ENCODE measurements at regions not wholly inside any gene's neighbourhood (a gene's known extent, or its start where the extent isn't known, plus 50 kb on each side); places are given as distances from the start of the nearest gene placed in this dataset.
"Not testable (repeated sequence)": the region's sequence is repeated elsewhere in the genome, so short reads cannot be mapped to it uniquely, and the experiment has no call there.

- no peak for DNase-seq
- no peak overlapping the region for H3K4me3 Mint-ChIP-seq
- no peak for ATAC-seq
- intact Hi-C loops (cut with micrococcal nuclease) = loop anchor here (10.0 kb wide), 1 partner anchor 90 kb away; no protein-coding TSS in a partner anchor
- H3K4me1 Mint-ChIP-seq (ENCODE audit: low read depth) = peaks cover 12% of the 10 kb centered on the region
- H3K36me3 Mint-ChIP-seq (ENCODE audit: low read depth) = no peaks in the 10 kb centered on the region
- ChIA-PET POLR2A (no interaction called here), CTCF (interaction anchor here (0.6 to 1.5 kb wide), 6 partner anchors 17 to 94 kb away, joined by 3 to 6 read pairs (median 4); no protein-coding TSS in a partner anchor)
- peaks cover 28% of the 10 kb centered on the region for H3K27me3 Mint-ChIP-seq
- no peaks in the 10 kb centered on the region for H3K9me3 Mint-ChIP-seq
- no peak for TF ChIP-seq CTCF (IDR thresholded peaks at IDR 0.05)
- H3K27ac Mint-ChIP-seq = no peak overlapping the region
These were observed 274.9 kb downstream of the RRAGC start for GRCh38 chr1:38584448-38585355.

GRCh38 chr1:38583287-38583686 is 276.3 kb downstream of the RRAGC start:
- H3K36me3 Mint-ChIP-seq (ENCODE audit: low read depth); H3K27ac Mint-ChIP-seq; DNase-seq; H3K4me3 Mint-ChIP-seq; H3K9me3 Mint-ChIP-seq; POLR2A ChIA-PET; ATAC-seq: not testable (repeated sequence)
- CTCF ChIA-PET = interaction anchor here (1.5 kb wide), 1 partner anchor 93 kb away, joined by 5 read pairs; no protein-coding TSS in a partner anchor
- Mint-ChIP-seq H3K4me1 (ENCODE audit: low read depth) (peaks cover 13% of the 10 kb centered on the region), H3K27me3 (peaks cover 39% of the 10 kb centered on the region)
- intact Hi-C loops (cut with micrococcal nuclease) = loop anchor here (10.0 kb wide), 1 partner anchor 88 kb away; no protein-coding TSS in a partner anchor

GRCh38 chr1:38581396-38581795 is 278.2 kb downstream of the RRAGC start:
- Mint-ChIP-seq H3K27ac (no peak overlapping the region), H3K27me3 (peaks cover 43% of the 10 kb centered on the region), H3K36me3 (ENCODE audit: low read depth) (no peaks in the 10 kb centered on the region), H3K4me3 (no peak overlapping the region), H3K9me3 (no peaks in the 10 kb centered on the region), H3K4me1 (ENCODE audit: low read depth) (peaks cover 14% of the 10 kb centered on the region)
- POLR2A ChIA-PET = no interaction called here
- DNase-seq = no peak
- no peak for TF ChIP-seq CTCF (IDR thresholded peaks at IDR 0.05)
- CTCF ChIA-PET = no interaction called here
- no peak for ATAC-seq
- intact Hi-C loops (cut with micrococcal nuclease) = loop anchor here (10.0 kb wide), 1 partner anchor 87 kb away; no protein-coding TSS in a partner anchor

GRCh38 chr1:38580594-38580993 is 279.0 kb downstream of the RRAGC start:
- H3K27ac Mint-ChIP-seq = no peak overlapping the region
- peaks cover 38% of the 10 kb centered on the region for H3K27me3 Mint-ChIP-seq
- no peaks in the 10 kb centered on the region for H3K36me3 Mint-ChIP-seq (ENCODE audit: low read depth)
- no peak for TF ChIP-seq CTCF (IDR thresholded peaks at IDR 0.05)
- POLR2A ChIA-PET = no interaction called here
- H3K9me3 Mint-ChIP-seq = no peaks in the 10 kb centered on the region
- no peak overlapping the region for H3K4me3 Mint-ChIP-seq
- CTCF ChIA-PET = no interaction called here
- DNase-seq (no peak), ATAC-seq (no peak)
- H3K4me1 Mint-ChIP-seq (ENCODE audit: low read depth) = peaks cover 13% of the 10 kb centered on the region
- intact Hi-C loops (cut with micrococcal nuclease) = loop anchor here (10.0 kb wide), 1 partner anchor 86 kb away; no protein-coding TSS in a partner anchor

GRCh38 chr1:38579056-38579455 is 280.5 kb downstream of the RRAGC start:
- Mint-ChIP-seq H3K4me1 (ENCODE audit: low read depth) (peaks cover 5% of the 10 kb centered on the region), H3K27ac (no peak overlapping the region), H3K27me3 (peaks cover 34% of the 10 kb centered on the region), H3K36me3 (ENCODE audit: low read depth) (no peaks in the 10 kb centered on the region), H3K4me3 (no peak overlapping the region), H3K9me3 (no peaks in the 10 kb centered on the region)
- ChIA-PET CTCF (interaction anchor here (0.8 kb wide), 1 partner anchor 8 kb away, joined by 3 read pairs; no protein-coding TSS in a partner anchor), POLR2A (no interaction called here)
- intact Hi-C loops (cut with micrococcal nuclease) = no loop called here
- no peak for TF ChIP-seq CTCF (IDR thresholded peaks at IDR 0.05)
- ATAC-seq (no peak), DNase-seq (no peak)

All from activated CD8-positive, alpha-beta T cell treated with anti-CD3 and anti-CD28 coated beads for 36 hours (primary cell).